ENCODE measurements at regions not wholly inside any gene's neighbourhood (a gene's known extent, or its start where the extent isn't known, plus 50 kb on each side); places are given as distances from the start of the nearest gene placed in this dataset.

DNA sequence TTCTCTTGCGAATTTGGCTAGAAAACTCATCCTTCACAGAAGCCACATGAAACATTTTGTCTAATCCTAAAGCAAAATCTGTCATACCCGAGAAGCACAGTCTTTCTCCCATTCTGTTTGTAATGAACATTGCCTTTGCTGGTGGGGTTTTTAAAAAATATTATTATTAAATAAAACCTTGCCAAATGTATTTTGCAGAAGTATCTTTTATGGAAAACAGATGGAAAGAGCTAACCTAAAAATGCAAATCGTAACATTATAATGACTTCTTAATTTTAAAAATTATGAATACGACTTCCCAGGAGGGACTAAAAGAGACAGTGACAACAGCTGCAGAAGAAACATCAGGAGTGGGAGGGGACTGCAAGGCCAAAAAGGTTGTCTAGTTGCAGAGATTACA lies 246.3 kb upstream of the TAS2R1 start:
- FAIRE-seq, result no peak
- intact Hi-C loops (cut with DNase I), result no loop called here
- H3K9me3 ChIP-seq (ENCODE audit: control insufficient read depth in 2 of 3, insufficient read depth in 1 of 3, low read length in 3 of 3), result peaks cover 0 to 3% (median 0%) of the 10 kb centered on the region in 3 donors

GRCh38 chr5:9869616-9870288 lies 239.6 kb upstream of the TAS2R1 start:
- no peak for TF ChIP-seq CTCF (IDR thresholded peaks at IDR 0.05; ENCODE audit: borderline replicate concordance, extremely low read depth, insufficient read depth)
- Histone ChIP-seq H3K4me3 (ENCODE audit: low read length in 3 of 3) (no peak overlapping the region), H3K27me3 (ENCODE audit: control insufficient read depth, insufficient read depth, low read length) (no peaks in the 10 kb centered on the region), H3K36me3 (ENCODE audit: control insufficient read depth in 2 of 3, insufficient read depth in 3 of 3, low read length in 3 of 3) (no peaks in the 10 kb centered on the region), H3K27ac (ENCODE audit: low read depth in 2 of 2, low read length in 2 of 2) (no peak overlapping the region), H3K4me1 (ENCODE audit: control insufficient read depth in 2 of 3, insufficient read depth in 2 of 3, low read depth in 1 of 3, low read length in 3 of 3) (no peaks in the 10 kb centered on the region), H3K9ac (ENCODE audit: low read length in 3 of 3) (no peak overlapping the region), H3K9me3 (ENCODE audit: control insufficient read depth in 2 of 3, insufficient read depth in 1 of 3, low read length in 3 of 3) (peaks cover 0 to 19% (median 4%) of the 10 kb centered on the region in 3 donors)
- no peak for DNase-seq
- FAIRE-seq, result no peak
- intact Hi-C loops (cut with DNase I), result no loop called here

More for the DNA sequence above, 246.3 kb upstream of the TAS2R1 start:
- H3K36me3 ChIP-seq (ENCODE audit: control insufficient read depth in 2 of 3, insufficient read depth in 3 of 3, low read length in 3 of 3), result no peaks in the 10 kb centered on the region
- no peak for DNase-seq
- no peaks in the 10 kb centered on the region for H3K4me1 ChIP-seq (ENCODE audit: control insufficient read depth in 2 of 3, insufficient read depth in 2 of 3, low read depth in 1 of 3, low read length in 3 of 3)
- H3K27me3 ChIP-seq (ENCODE audit: control insufficient read depth, insufficient read depth, low read length), result no peaks in the 10 kb centered on the region
- H3K27ac ChIP-seq (ENCODE audit: low read depth in 2 of 2, low read length in 2 of 2), result no peak overlapping the region
- no peak overlapping the region for H3K9ac ChIP-seq (ENCODE audit: low read length in 3 of 3)
- no peak overlapping the region for H3K4me3 ChIP-seq (ENCODE audit: low read length in 3 of 3)
- TF ChIP-seq CTCF (IDR thresholded peaks at IDR 0.05; ENCODE audit: borderline replicate concordance, extremely low read depth, insufficient read depth), result no peak

DNA sequence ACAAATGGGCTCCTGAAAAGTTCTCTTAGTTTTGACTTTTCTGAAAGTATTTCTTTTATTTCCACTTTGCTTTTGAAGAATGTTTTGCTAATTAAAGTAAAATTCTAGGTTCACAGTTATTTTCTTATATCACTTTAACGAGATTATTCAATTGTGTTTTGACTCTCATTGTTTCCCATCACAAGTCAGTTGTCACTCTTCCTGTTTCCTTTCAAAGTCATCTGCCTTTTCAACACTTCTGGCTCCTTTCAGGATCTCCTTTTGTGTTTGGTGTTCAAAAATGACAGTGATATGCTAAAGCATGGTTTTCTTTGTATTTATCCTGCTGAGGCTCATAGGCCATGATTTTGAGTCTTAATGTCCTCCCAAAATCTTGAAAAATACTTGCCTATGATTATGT lies 235.4 kb upstream of the TAS2R1 start:
- no peak for TF ChIP-seq CTCF (IDR thresholded peaks at IDR 0.05; ENCODE audit: borderline replicate concordance, extremely low read depth, insufficient read depth)
- Histone ChIP-seq H3K27ac (ENCODE audit: low read depth in 2 of 2, low read length in 2 of 2) (no peak overlapping the region), H3K9me3 (ENCODE audit: control insufficient read depth in 2 of 3, insufficient read depth in 1 of 3, low read length in 3 of 3) (peaks cover 0 to 21% (median 4%) of the 10 kb centered on the region in 3 donors), H3K9ac (ENCODE audit: low read length in 3 of 3) (no peak overlapping the region), H3K4me3 (ENCODE audit: low read length in 3 of 3) (peak overlapping the region in 1 of 3 donors; percentile 3), H3K36me3 (ENCODE audit: control insufficient read depth in 2 of 3, insufficient read depth in 3 of 3, low read length in 3 of 3) (no peaks in the 10 kb centered on the region), H3K27me3 (ENCODE audit: control insufficient read depth, insufficient read depth, low read length) (no peaks in the 10 kb centered on the region), H3K4me1 (ENCODE audit: control insufficient read depth in 2 of 3, insufficient read depth in 2 of 3, low read depth in 1 of 3, low read length in 3 of 3) (no peaks in the 10 kb centered on the region)
- intact Hi-C loops (cut with DNase I), result no loop called here
- DNase-seq (no peak), FAIRE-seq (no peak)

DNA sequence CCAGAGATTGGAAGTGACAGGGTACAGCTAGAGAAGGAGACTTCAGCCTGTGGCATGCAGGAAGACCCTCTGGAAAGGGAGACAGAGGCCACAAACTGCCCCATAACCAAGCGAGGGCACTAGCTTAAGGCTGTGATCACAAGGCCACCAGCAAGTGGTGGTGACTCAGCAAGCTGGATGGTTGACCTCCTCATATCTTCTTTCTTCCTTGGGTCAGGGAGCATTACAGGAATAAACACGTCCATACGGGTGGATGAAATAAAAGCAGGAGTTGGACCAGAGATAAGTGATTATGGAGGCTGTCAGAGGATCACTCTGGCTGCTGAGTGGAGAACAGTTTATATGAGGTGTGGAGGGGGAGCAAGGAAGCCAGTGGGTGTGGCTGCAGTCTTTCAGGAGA lies 234.6 kb upstream of the TAS2R1 start:
- no peak for TF ChIP-seq CTCF (IDR thresholded peaks at IDR 0.05; ENCODE audit: borderline replicate concordance, extremely low read depth, insufficient read depth)
- H3K9me3 ChIP-seq (ENCODE audit: control insufficient read depth in 2 of 3, insufficient read depth in 1 of 3, low read length in 3 of 3), result peaks cover 0 to 21% (median 4%) of the 10 kb centered on the region in 3 donors
- no peaks in the 10 kb centered on the region for H3K4me1 ChIP-seq (ENCODE audit: control insufficient read depth in 2 of 3, insufficient read depth in 2 of 3, low read depth in 1 of 3, low read length in 3 of 3)
- FAIRE-seq, result no peak
- H3K36me3 ChIP-seq (ENCODE audit: control insufficient read depth in 2 of 3, insufficient read depth in 3 of 3, low read length in 3 of 3), result no peaks in the 10 kb centered on the region
- H3K4me3 ChIP-seq (ENCODE audit: low read length in 3 of 3), result no peak overlapping the region
- H3K9ac ChIP-seq (ENCODE audit: low read length in 3 of 3), result no peak overlapping the region
- DNase-seq, result no peak
- H3K27me3 ChIP-seq (ENCODE audit: control insufficient read depth, insufficient read depth, low read length), result no peaks in the 10 kb centered on the region
- H3K27ac ChIP-seq (ENCODE audit: low read depth in 2 of 2, low read length in 2 of 2), result no peak overlapping the region
- intact Hi-C loops (cut with DNase I), result no loop called here
